Prostate gland (tissue), 2 donors: ENCODE measurements at regions not wholly inside any gene's neighbourhood (a gene's known extent, or its start where the extent isn't known, plus 50 kb on each side); places are given as distances from the start of the nearest gene placed in this dataset.

ENCODE experiments used
- DNase-seq: peaks from one replicate; pipeline ENCODE4 v3.0.0-alpha.2; 2019; ENCODE audit warnings: low spot score
- H3K27ac ChIP-seq, 2 donors: fragments of 200-600 bp; sonication (generic); 2 replicates each; pipeline ENCODE4 v1.5.1; 2017 to 2019
- H3K27me3 ChIP-seq: fragments of 200-600 bp; sonication (generic); replicated peaks from 2 replicates; pipeline ENCODE4 v1.5.1; 2019; ENCODE audit not compliant: insufficient read depth
- H3K36me3 ChIP-seq, 2 donors: fragments of 200-600 bp; sonication (generic); 1 replicate in 1 of 2; 2 replicates in 1 of 2; pipeline versions ENCODE4 v1.5.1 to v1.8.1; 2017 to 2019
- H3K4me1 ChIP-seq: fragments of 200-600 bp; sonication (generic); replicated peaks from 2 replicates; pipeline ENCODE4 v1.5.1; 2019
- H3K4me3 ChIP-seq, 2 donors: fragments of 200-600 bp; sonication (generic); 2 replicates each; pipeline ENCODE4 v1.5.1; 2017 to 2019
- H3K9me3 ChIP-seq: fragments of 200-600 bp; sonication (generic); 2 replicates; pipeline ENCODE4 v1.5.1; 2017
- CTCF ChIP-seq, 4 experiments: fragments of 200-600 bp in 2 of 4; fragments of 450-650 bp in 2 of 4; sonication (generic) in 2 of 4; IDR thresholded peaks; 1 replicate in 3 of 4; 2 replicates in 1 of 4; pipeline ENCODE4 v1.5.1; 2016 to 2019; ENCODE audit warnings: antibody characterized with exemption in 4 of 4, mild to moderate bottlenecking in 2 of 4, moderate library complexity in 2 of 4
- POLR2A ChIP-seq: fragments of 450-650 bp; IDR thresholded peaks from one replicate; pipeline ENCODE4 v1.6.1; 2016; ENCODE audit warnings: antibody characterized with exemption, mild to moderate bottlenecking
- POLR2AphosphoS5 ChIP-seq: sonication (generic); formaldehyde crosslinking; IDR thresholded peaks from one replicate; pipeline ENCODE4 v1.6.1; 2017; ENCODE audit warnings: antibody characterized with exemption
- WGBS: methylation state at CpG from one replicate; pipeline ENCODE4 v1.1.5; 2018; 5-methylcytosine and 5-hydroxymethylcytosine counted together
- intact Hi-C: fragments of 100-400 bp; cut with DNase I; formaldehyde crosslinking; loops from one replicate; pipeline ENCODE4 v1.14.2; 2022

DNA sequence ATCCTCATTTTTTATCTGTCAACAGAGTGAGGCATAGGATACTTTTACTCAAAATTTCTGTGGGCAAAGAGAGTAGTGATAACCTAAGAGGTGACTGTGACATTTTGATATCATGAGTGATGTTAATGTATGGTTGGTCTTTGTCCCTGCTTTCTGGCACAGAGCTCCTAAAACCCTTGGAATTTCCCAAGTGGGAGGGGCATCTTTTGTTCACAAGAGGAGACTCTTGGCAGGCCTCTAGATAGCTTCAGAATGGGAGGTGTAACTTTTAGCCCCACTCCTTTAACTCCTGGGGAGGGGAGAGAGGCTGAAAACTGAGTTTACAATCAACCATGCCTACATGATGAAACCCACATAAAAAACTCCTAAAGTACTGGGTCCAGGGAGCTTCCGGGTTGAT, 527.8 kb downstream of the RFPL4B start:
- H3K4me3 ChIP-seq, result no peak overlapping the region
- no peaks in the 10 kb centered on the region for H3K27me3 ChIP-seq
- no peak for TF ChIP-seq POLR2A
- TF ChIP-seq CTCF (IDR thresholded peaks at IDR 0.05), result no peak
- no peak for TF ChIP-seq POLR2AphosphoS5
- no peaks in the 10 kb centered on the region for H3K4me1 ChIP-seq
- DNase-seq, result no peak
- intact Hi-C loops, result no loop called here
- WGBS, result 89% methylated on average over 1 of the region's 1 CpG
- no peaks in the 10 kb centered on the region for H3K36me3 ChIP-seq
- no peaks in the 10 kb centered on the region for H3K9me3 ChIP-seq
- H3K27ac ChIP-seq, result no peak overlapping the region

DNA sequence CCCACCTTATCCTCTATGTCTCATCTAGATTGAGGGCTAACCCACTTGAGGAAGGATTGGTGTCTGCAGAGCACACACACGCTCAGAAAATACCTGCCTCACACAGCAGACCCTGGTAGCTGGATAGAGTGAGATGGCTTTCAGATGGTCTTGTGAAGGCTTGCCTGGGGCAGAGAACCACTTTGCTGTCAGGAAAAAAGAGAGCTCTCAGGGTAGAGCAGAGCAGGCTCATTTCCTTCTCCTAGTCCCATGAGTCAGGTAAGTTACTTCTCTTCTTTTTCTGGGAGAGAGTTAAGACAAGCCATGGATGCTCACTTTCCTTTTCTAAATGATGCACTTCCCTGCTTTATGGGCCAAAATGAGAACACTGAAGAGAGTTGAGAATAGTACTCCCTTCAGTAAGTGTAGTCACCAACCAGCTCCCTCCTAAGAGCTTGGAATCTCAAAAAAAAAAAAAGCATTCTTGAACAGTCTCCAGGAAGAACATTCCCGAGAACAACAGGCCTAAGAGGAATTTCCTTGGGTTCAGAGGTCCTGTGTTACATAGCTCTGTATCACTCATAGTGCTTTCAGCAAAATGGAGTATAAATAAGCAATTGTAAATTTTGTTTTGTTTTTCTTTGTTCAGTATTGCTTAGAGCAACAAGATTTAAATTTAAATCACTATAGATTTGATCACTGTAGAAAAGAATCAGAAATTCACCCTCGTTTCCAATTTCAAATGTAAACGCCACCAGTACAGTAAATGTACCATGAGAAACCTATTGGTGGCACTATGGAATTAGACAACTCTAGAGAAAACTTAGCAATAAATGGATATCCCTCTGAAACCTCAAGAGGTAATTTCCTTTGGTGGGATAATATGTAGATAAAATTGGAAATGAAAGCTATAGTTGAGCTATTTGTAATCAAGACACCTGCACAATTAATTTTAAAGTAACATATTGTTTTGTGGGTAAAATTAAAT, 530.3 kb downstream of the RFPL4B start:
- intact Hi-C loops, result no loop called here
- no peak overlapping the region for H3K4me3 ChIP-seq
- WGBS, result 54% methylated on average over 4 of the region's 4 CpGs
- H3K36me3 ChIP-seq, result no peaks in the 10 kb centered on the region
- DNase-seq, result no peak
- H3K9me3 ChIP-seq, result no peaks in the 10 kb centered on the region
- no peaks in the 10 kb centered on the region for H3K27me3 ChIP-seq
- H3K27ac ChIP-seq, result no peak overlapping the region
- no peaks in the 10 kb centered on the region for H3K4me1 ChIP-seq
- TF ChIP-seq CTCF (IDR thresholded peaks at IDR 0.05) (no peak), POLR2A (no peak), POLR2AphosphoS5 (no peak)

GRCh38 chr6:112879920-112880413, 532.8 kb downstream of the RFPL4B start:
- intact Hi-C loops, result no loop called here
- DNase-seq, result peak; percentile 50
- Histone ChIP-seq H3K4me1 (no peaks in the 10 kb centered on the region), H3K27me3 (no peaks in the 10 kb centered on the region), H3K4me3 (peak overlapping the region in 1 of 2 donors; percentile 19), H3K27ac (no peak overlapping the region), H3K36me3 (no peaks in the 10 kb centered on the region), H3K9me3 (no peaks in the 10 kb centered on the region)
- WGBS, result 84% methylated on average over 8 of the region's 20 CpGs
- TF ChIP-seq POLR2A (no peak), POLR2AphosphoS5 (no peak), CTCF (IDR thresholded peaks at IDR 0.05) (peak in 1 of 4 experiments; percentile 40)

DNA sequence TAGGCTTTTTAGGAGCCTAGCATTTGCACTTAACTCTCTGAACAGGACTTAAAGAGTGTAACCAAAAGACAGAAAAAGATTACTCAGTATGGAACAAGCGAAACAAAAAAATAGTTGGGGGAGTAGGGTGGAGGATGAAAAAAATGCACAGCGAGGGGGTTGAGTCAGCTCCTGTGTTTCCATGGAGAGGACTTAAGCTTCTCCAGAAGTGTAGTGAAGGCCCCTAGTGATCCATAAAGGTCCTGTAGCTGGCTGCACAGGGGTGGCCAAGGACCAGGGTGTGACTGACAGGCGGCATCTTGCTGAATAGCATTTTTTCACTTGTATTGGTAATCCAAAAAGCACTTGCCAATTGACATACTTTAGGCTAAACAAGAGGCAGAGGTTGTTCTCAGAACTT, 533.9 kb downstream of the RFPL4B start:
- DNase-seq, result no peak
- TF ChIP-seq CTCF (IDR thresholded peaks at IDR 0.05) (no peak), POLR2A (no peak), POLR2AphosphoS5 (no peak)
- Histone ChIP-seq H3K27ac (no peak overlapping the region), H3K4me1 (no peaks in the 10 kb centered on the region), H3K27me3 (no peaks in the 10 kb centered on the region), H3K9me3 (no peaks in the 10 kb centered on the region), H3K36me3 (no peaks in the 10 kb centered on the region), H3K4me3 (no peak overlapping the region)
- intact Hi-C loops, result no loop called here
- 82% methylated on average over 3 of the region's 3 CpGs for WGBS
